NCI-H187 treated with DMSO at 0.1 percent for 48 hours (cell line): ENCODE measurements at regions not wholly inside any gene's neighbourhood (a gene's known extent, or its start where the extent isn't known, plus 50 kb on each side); places are given as distances from the start of the nearest gene placed in this dataset.

Experiments used
- DNase-seq: peaks from one replicate; lab custom pipeline; 2025; lab: John Stamatoyannopoulos, UW

- no peak for DNase-seq
These were observed 259.9 kb downstream of the NDUFA10 start for GRCh38 chr2:239765076-239765845.

GRCh38 chr2:239763433-239764097 is 261.6 kb downstream of the NDUFA10 start:
- DNase-seq = no peak

- DNase-seq = no peak
These were observed 262.4 kb downstream of the NDUFA10 start for GRCh38 chr2:239762655-239763269.

- DNase-seq = no peak
These were observed 263.0 kb downstream of the NDUFA10 start for GRCh38 chr2:239762106-239762505.

GRCh38 chr2:239760596-239760995 is 264.5 kb downstream of the NDUFA10 start:
- no peak for DNase-seq

- no peak for DNase-seq
These were observed 266.8 kb downstream of the NDUFA10 start for GRCh38 chr2:239758279-239758877.

- no peak for DNase-seq
These were observed 268.1 kb downstream of the NDUFA10 start for GRCh38 chr2:239756790-239757760.

GRCh38 chr2:239756031-239756789 is 268.9 kb downstream of the NDUFA10 start:
- no peak for DNase-seq

- DNase-seq = no peak
These were observed 271.7 kb downstream of the NDUFA10 start for GRCh38 chr2:239753401-239753837.

- no peak for DNase-seq
These were observed 272.2 kb downstream of the NDUFA10 start for GRCh38 chr2:239752951-239753350.

GRCh38 chr2:239751679-239752355 is 273.3 kb downstream of the NDUFA10 start:
- no peak for DNase-seq

GRCh38 chr2:239750929-239751678 is 274.0 kb downstream of the NDUFA10 start:
- DNase-seq = no peak

GRCh38 chr2:239750045-239750835 is 274.9 kb downstream of the NDUFA10 start:
- no peak for DNase-seq

- DNase-seq = no peak
These were observed 275.8 kb downstream of the NDUFA10 start for GRCh38 chr2:239749272-239749873.

GRCh38 chr2:239748811-239749210 is 276.3 kb downstream of the NDUFA10 start:
- DNase-seq = no peak

- DNase-seq = no peak
These were observed 277.4 kb downstream of the NDUFA10 start for GRCh38 chr2:239747771-239748170.

GRCh38 chr2:239747274-239747673 is 277.9 kb downstream of the NDUFA10 start:
- no peak for DNase-seq
